HepG2 (cell line): ENCODE measurements at regions not wholly inside any gene's neighbourhood (a gene's known extent, or its start where the extent isn't known, plus 50 kb on each side); places are given as distances from the start of the nearest gene placed in this dataset.

Source experiments
- ATAC-seq: fragments of 200-7000 bp; cut with Tn5 transposase; 3 replicates; pipeline ENCODE4 v1.9.1; 2020; ENCODE audit warnings: mild to moderate bottlenecking, moderate library complexity
- BruUV-seq: library from RNA; stranded (reverse); fragments of 400-500 nt; replicated peaks from 2 replicates; lab custom pipeline; 2021; lab: Mats Ljungman, UMichigan
- CTCF ChIA-PET: fragments of 300-600 bp; formaldehyde crosslinking; extraction: SDS; loops from one replicate; lab custom pipeline; 2021; ENCODE audit warnings: low total read pairs, inconsistent platforms, low intra/inter-chr PET ratio; lab: Yijun Ruan, JAX
- POLR2A ChIA-PET: fragments of 350-600 bp; sonication (Branson Sonifier 250); formaldehyde crosslinking; loops from one replicate; lab custom pipeline; 2020; ENCODE audit warnings: antibody characterized with exemption, inconsistent platforms; lab: Yijun Ruan, JAX
- DNase-seq: peaks from one replicate; pipeline ENCODE4 v3.0.0-alpha.2; 2015; ENCODE audit warnings: low spot score
- FAIRE-seq: peaks from 3 replicates; lab custom pipeline; 2011; peaks lifted over from hg19 to GRCh38; lab: Jason Lieb, UNC
- H2AFZ ChIP-seq: one replicate; pipeline ENCODE4 v1.6.1; 2011; ENCODE audit warnings: low read length, inconsistent platforms
- H3K27ac ChIP-seq: fragments of 300-600 bp; 3 replicates; pipeline ENCODE4 v1.8.0; 2011; ENCODE audit warnings: mixed run types, mild to moderate bottlenecking, mixed read lengths, low read length, inconsistent platforms; ENCODE audit not compliant: insufficient read depth; ENCODE audit errors: extremely low read length
- H3K27me3 ChIP-seq, 2 experiments: fragments of 200-600 bp in 1 of 2; 2 replicates in 1 of 2; 3 replicates in 1 of 2; pipeline versions ENCODE4 v1.6.0 to v1.8.0; 2011; ENCODE audit warnings: low read length in 2 of 2, mild to moderate bottlenecking in 2 of 2, moderate library complexity in 2 of 2, inconsistent platforms in 1 of 2; ENCODE audit not compliant: insufficient read depth in 2 of 2, control insufficient read depth in 1 of 2
- H3K36me3 ChIP-seq, 2 experiments: fragments of 200-600 bp in 1 of 2; replicated peaks in 1 of 2; 2 replicates in 1 of 2; 3 replicates in 1 of 2; pipeline versions ENCODE4 v1.5.1 to v1.8.0; 2011; ENCODE audit warnings: low read length in 2 of 2, inconsistent platforms in 1 of 2; ENCODE audit not compliant: insufficient read depth in 2 of 2, control insufficient read depth in 1 of 2
- H3K4me1 ChIP-seq: 2 replicates; pipeline ENCODE4 v1.5.1; 2012; ENCODE audit warnings: low read length, inconsistent platforms; ENCODE audit not compliant: insufficient read depth
- H3K4me2 ChIP-seq: 2 replicates; pipeline ENCODE4 v1.6.0; 2011; ENCODE audit warnings: low read depth, low read length, inconsistent platforms
- H3K4me3 ChIP-seq, 3 experiments: fragments of 200-600 bp in 1 of 3; sonication (generic), shearing (Covaris generic) in 1 of 3; replicated peaks in 1 of 3; 2 replicates each; pipeline ENCODE4 v1.5.1; 2011 to 2016; ENCODE audit warnings: low read length in 3 of 3, inconsistent platforms in 2 of 3, low read depth in 2 of 3, mild to moderate bottlenecking in 2 of 3, control low read depth in 1 of 3, mixed read lengths in 1 of 3; ENCODE audit not compliant: insufficient read depth in 1 of 3
- H3K79me2 ChIP-seq: one replicate; pipeline ENCODE4 v1.6.1; 2011; ENCODE audit warnings: low read length, inconsistent platforms; ENCODE audit not compliant: insufficient read depth
- H3K9ac ChIP-seq: 2 replicates; pipeline ENCODE4 v1.6.0; 2011; ENCODE audit warnings: mild to moderate bottlenecking, low read depth, low read length, inconsistent platforms; ENCODE audit not compliant: insufficient read depth
- H3K9me3 ChIP-seq: 2 replicates; pipeline ENCODE4 v1.5.1; 2012; ENCODE audit warnings: mild to moderate bottlenecking, low read length
- H4K20me1 ChIP-seq: 2 replicates; pipeline ENCODE4 v1.6.0; 2011; ENCODE audit warnings: inconsistent platforms, mild to moderate bottlenecking, low read length, moderate library complexity; ENCODE audit not compliant: insufficient read depth
- CBFB ChIP-seq: sonication (generic); formaldehyde crosslinking; IDR thresholded peaks from 2 replicates; pipeline ENCODE4 v1.4.0; 2020; ENCODE audit warnings: missing genetic modification reagents
- CEBPB ChIP-seq: IDR thresholded peaks from 2 replicates; pipeline ENCODE4 v1.6.1; 2011; ENCODE audit warnings: low read depth, low read length, improper control_type of control experiment, borderline replicate concordance
- TMF1 ChIP-seq: sonication (generic); formaldehyde crosslinking; IDR thresholded peaks from 2 replicates; pipeline ENCODE4 v1.8.1; 2022; ENCODE audit warnings: low read depth, missing genetic modification reagents
- ZNF432 ChIP-seq: sonication (generic); formaldehyde crosslinking; IDR thresholded peaks from 2 replicates; pipeline ENCODE4 v1.5.0; 2020; ENCODE audit warnings: missing genetic modification reagents, mild to moderate bottlenecking, borderline replicate concordance
- ZNF703 ChIP-seq: sonication (generic); formaldehyde crosslinking; IDR thresholded peaks from 2 replicates; pipeline ENCODE4 v1.5.1; 2020; ENCODE audit warnings: missing genetic modification reagents, mild to moderate bottlenecking, moderate library complexity, borderline replicate concordance
- ZSCAN25 ChIP-seq: sonication (generic); formaldehyde crosslinking; IDR thresholded peaks from 2 replicates; pipeline ENCODE4 v1.8.0; 2022; ENCODE audit warnings: mild to moderate bottlenecking, missing genetic modification reagents
- ZSCAN9 ChIP-seq: IDR thresholded peaks from 2 replicates; pipeline ENCODE4 v1.6.1; 2016; ENCODE audit warnings: borderline replicate concordance
- WGBS: methylation state at CpG from one replicate; pipeline ENCODE4 v1.1.6; 2017; ENCODE audit warnings: low lambda C conversion rate; 5-methylcytosine and 5-hydroxymethylcytosine counted together
- in situ Hi-C: cut with HindIII; loops from 2 replicates; pipeline ENCODE4 v1.10.0; 2017; ENCODE audit warnings: low pct_unique_long_range_greater_than_20kb; ENCODE audit not compliant: extremely low pct_ligation_motif_present
- intact Hi-C: fragments of 100-400 bp; cut with micrococcal nuclease; formaldehyde crosslinking; loops from one replicate; pipeline ENCODE4 v1.10.0; 2022; ENCODE audit not compliant: unreplicated experiment
- TF ChIP-seq, protein P1 (sequence below): sonication (generic); formaldehyde crosslinking; IDR thresholded peaks from 2 replicates; pipeline ENCODE4 v1.5.0; 2020; ENCODE audit warnings: missing genetic modification reagents, mild to moderate bottlenecking, borderline replicate concordance
- TF ChIP-seq, protein P2 (sequence below): sonication (generic); formaldehyde crosslinking; IDR thresholded peaks from 2 replicates; pipeline ENCODE4 v1.8.0; 2022; ENCODE audit warnings: mild to moderate bottlenecking, missing genetic modification reagents, moderate library complexity
- TF ChIP-seq, protein P3 (sequence below): sonication (generic); formaldehyde crosslinking; IDR thresholded peaks from 2 replicates; pipeline ENCODE4 v1.8.1; 2023; ENCODE audit warnings: missing genetic modification reagents, mild to moderate bottlenecking, borderline replicate concordance

DNA sequence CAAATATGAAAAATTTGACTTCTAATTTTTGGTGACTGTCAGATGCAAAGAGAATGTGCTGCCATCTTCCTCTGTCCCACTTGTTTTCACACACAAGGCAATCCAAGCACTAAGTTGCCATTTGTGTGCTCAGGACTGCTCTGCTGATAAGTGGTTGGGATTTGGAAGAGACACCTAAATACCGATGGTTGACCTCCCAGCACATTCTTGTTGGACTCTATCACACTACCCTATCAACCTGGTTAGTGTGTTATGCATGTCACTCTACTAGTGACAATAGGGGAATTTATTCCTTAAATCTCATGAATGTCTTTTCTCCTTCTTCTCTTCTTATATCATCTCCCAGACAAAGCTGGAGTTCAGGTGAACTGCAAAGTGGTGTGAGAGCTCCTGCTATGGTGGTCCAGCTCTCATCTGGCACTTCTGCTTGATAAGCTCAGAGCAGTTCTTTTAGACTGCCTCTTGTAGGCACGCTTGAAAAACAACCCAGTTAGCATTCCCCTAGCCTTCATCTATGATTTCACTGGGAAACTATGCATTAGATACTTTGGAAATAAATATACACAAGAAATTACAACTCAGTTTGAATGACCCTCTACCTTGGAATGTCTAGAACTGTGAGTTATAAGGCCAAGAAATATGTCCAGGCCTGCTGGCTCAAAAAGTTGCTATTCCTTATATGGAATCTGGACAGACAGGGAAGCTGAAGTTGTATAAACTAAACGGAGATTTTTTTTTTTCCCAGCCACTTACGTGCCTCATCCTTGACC lies 404.8 kb downstream of the MEIS1 start (continued):
- TF ChIP-seq, protein P1, sequence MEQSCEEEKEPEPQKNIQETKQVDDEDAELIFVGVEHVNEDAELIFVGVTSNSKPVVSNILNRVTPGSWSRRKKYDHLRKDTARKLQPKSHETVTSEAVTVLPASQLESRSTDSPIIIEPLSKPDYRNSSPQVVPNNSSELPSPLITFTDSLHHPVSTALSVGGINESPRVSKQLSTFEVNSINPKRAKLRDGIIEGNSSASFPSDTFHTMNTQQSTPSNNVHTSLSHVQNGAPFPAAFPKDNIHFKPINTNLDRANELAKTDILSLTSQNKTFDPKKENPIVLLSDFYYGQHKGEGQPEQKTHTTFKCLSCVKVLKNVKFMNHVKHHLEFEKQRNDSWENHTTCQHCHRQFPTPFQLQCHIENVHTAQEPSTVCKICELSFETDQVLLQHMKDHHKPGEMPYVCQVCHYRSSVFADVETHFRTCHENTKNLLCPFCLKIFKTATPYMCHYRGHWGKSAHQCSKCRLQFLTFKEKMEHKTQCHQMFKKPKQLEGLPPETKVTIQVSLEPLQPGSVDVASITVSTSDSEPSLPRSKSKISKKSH (CRISPR knock-in tag): no peak
- TF ChIP-seq ZNF703 (CRISPR knock-in tag) (no peak), CBFB (no peak)

DNA sequence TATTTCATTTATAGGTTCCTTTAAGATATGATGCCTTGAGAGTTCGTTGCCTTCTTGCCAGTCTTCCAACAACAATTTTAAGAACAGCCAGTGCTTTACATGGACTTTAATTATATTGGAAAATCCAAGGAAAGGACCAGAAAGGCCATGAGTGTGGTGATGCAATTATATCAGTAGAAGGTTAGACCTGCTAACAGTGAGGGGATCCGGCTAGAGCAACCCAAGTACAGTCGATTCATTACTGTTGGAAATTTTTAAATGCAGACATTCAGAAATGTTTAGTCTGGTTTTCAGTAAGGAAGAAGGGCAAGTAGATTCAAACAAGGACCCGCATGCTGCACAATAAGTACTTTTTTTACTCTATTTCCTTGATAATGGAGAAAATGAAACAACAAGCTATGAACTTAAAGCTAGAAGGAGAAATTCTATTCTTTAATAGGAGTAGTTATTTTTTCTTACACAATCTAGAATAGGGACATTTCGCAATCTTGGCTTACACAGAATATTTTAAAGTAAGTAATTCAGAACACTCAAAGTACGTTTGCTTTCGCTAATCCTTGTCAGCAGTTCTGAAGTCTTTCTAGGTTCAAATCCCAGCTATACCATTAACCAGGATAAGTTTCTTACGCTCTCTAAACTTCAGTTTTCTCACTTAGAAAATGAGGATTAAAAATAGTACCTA lies 405.5 kb downstream of the MEIS1 start:
- H3K9ac ChIP-seq: no peak overlapping the region
- no peaks in the 10 kb centered on the region for H3K27me3 ChIP-seq
- no peak overlapping the region for H3K4me2 ChIP-seq
- WGBS: 36% methylated on average over 8 of the region's 8 CpGs
- no peak for DNase-seq
- TF ChIP-seq ZSCAN25 (CRISPR knock-in tag) (no peak), ZNF432 (no peak), ZSCAN9 (no peak), CEBPB (peak; percentile 71), TMF1 (CRISPR knock-in tag) (no peak)
- TF ChIP-seq, protein P2, sequence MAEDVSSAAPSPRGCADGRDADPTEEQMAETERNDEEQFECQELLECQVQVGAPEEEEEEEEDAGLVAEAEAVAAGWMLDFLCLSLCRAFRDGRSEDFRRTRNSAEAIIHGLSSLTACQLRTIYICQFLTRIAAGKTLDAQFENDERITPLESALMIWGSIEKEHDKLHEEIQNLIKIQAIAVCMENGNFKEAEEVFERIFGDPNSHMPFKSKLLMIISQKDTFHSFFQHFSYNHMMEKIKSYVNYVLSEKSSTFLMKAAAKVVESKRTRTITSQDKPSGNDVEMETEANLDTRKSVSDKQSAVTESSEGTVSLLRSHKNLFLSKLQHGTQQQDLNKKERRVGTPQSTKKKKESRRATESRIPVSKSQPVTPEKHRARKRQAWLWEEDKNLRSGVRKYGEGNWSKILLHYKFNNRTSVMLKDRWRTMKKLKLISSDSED (CRISPR knock-in tag): no peak
- TF ChIP-seq, protein P3, sequence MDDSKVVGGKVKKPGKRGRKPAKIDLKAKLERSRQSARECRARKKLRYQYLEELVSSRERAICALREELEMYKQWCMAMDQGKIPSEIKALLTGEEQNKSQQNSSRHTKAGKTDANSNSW (CRISPR knock-in tag): no peak
- TF ChIP-seq, all 625 proteins: peak for 1
- Histone ChIP-seq H3K4me1 (no peaks in the 10 kb centered on the region), H3K27ac (no peak overlapping the region), H4K20me1 (no peaks in the 10 kb centered on the region), H2AFZ (no peak overlapping the region), H3K79me2 (no peaks in the 10 kb centered on the region), H3K9me3 (no peaks in the 10 kb centered on the region), H3K4me3 (no peak overlapping the region), H3K36me3 (no peaks in the 10 kb centered on the region)
- in situ Hi-C loops (no loop called here), intact Hi-C loops (no loop called here)
- ATAC-seq: no peak
- ChIA-PET CTCF (no interaction called here), POLR2A (no interaction called here)
- FAIRE-seq: no peak
- no TSS peak for BruUV-seq
